Mesothelial cell of epicardium (in vitro differentiated cells): ENCODE measurements at regions not wholly inside any gene's neighbourhood (a gene's known extent, or its start where the extent isn't known, plus 50 kb on each side); places are given as distances from the start of the nearest gene placed in this dataset.
"Not testable (repeated sequence)": the region's sequence is repeated elsewhere in the genome, so short reads cannot be mapped to it uniquely, and the experiment has no call there.

Experiments used
- DNase-seq, 2 experiments: peaks; one replicate each; pipeline ENCODE4 v3.0.0; 2021; ENCODE audit warnings: low spot score in 2 of 2; ENCODE audit not compliant: unreplicated experiment in 2 of 2
- H3K27ac Mint-ChIP-seq: 2 replicates; pipeline ENCODE4 v1.8.0; 2021; ENCODE audit warnings: mixed read lengths
- H3K27me3 Mint-ChIP-seq: 2 replicates; pipeline ENCODE4 v1.8.0; 2021; ENCODE audit warnings: low read depth, mixed read lengths
- H3K36me3 Mint-ChIP-seq: 2 replicates; pipeline ENCODE4 v1.8.0; 2021; ENCODE audit warnings: mixed read lengths
- H3K4me1 Mint-ChIP-seq: 2 replicates; pipeline ENCODE4 v1.8.0; 2021; ENCODE audit warnings: mixed read lengths
- H3K4me3 Mint-ChIP-seq: 2 replicates; pipeline ENCODE4 v1.8.0; 2021; ENCODE audit warnings: mild to moderate bottlenecking, moderate library complexity, mixed read lengths
- H3K9me3 Mint-ChIP-seq: 2 replicates; pipeline ENCODE4 v1.8.0; 2021; ENCODE audit warnings: mixed read lengths
- CTCF ChIP-seq: fragments of 200-600 bp; sonication (generic); IDR thresholded peaks from one replicate; pipeline ENCODE4 v1.5.0; 2021; ENCODE audit warnings: antibody characterized with exemption; ENCODE audit not compliant: unreplicated experiment

GRCh38 chr11:128031538-128032134 is 555.7 kb downstream of the ETS1 start:
- not testable (repeated sequence) for H3K27ac Mint-ChIP-seq, H3K4me1 Mint-ChIP-seq, H3K4me3 Mint-ChIP-seq, H3K36me3 Mint-ChIP-seq, H3K9me3 Mint-ChIP-seq, H3K27me3 Mint-ChIP-seq
- peak in 1 of 2 experiments; percentile 59 for DNase-seq
- TF ChIP-seq CTCF: peak; percentile 66

- Mint-ChIP-seq H3K4me1 (no peaks in the 10 kb centered on the region), H3K4me3 (no peak overlapping the region), H3K27me3 (peaks cover 11% of the 10 kb centered on the region), H3K9me3 (no peaks in the 10 kb centered on the region), H3K36me3 (no peaks in the 10 kb centered on the region), H3K27ac (no peak overlapping the region)
- TF ChIP-seq CTCF: no peak
- DNase-seq: no peak
Observed at GRCh38 chr11:128029219-128029722, 558.1 kb downstream of the ETS1 start.

DNA sequence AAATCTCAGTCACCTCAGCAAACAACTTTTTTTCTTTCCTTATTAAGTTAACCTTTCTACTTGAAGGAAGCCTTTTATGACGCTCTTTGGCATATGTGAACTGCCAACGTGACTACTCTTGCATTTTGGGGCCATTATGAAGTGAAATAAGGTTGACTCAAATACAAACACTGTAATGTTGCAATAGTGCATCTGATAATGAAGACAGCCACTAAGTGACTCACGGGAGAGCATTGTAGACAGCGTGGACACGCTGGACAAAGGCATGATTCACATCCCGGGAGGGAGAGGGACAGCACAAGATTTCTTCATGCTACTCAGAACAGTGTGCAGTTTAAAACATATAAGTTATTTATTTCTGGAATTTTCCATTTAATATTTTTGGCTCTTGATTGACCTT is 560.8 kb downstream of the ETS1 start:
- no peak overlapping the region for H3K27ac Mint-ChIP-seq
- DNase-seq: no peak

DNA sequence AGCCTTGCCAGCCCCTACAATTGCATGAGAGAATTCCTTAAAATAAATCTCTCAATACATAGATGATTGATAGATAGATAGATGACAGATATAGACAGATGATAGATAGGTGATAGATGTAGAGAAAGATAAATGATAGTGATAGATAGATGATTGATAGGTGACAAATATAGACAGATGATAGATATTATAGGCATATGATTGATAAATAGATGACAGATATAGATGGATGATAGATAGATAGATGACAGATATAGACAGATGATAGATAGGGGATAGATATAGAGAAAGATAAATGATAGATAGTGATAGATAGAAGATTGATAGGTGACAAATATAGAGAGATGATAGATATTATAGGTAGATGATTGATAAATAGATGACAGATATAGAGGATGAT is 564.6 kb downstream of the ETS1 start:
- Mint-ChIP-seq H3K4me3 (no peak overlapping the region), H3K4me1 (peaks cover 2% of the 10 kb centered on the region), H3K9me3 (no peaks in the 10 kb centered on the region), H3K36me3 (no peaks in the 10 kb centered on the region), H3K27ac (no peak overlapping the region), H3K27me3 (peaks cover 1% of the 10 kb centered on the region)
- no peak for DNase-seq
- TF ChIP-seq CTCF: no peak

More for the DNA sequence above, 560.8 kb downstream of the ETS1 start:
- Mint-ChIP-seq H3K36me3 (no peaks in the 10 kb centered on the region), H3K4me1 (peaks cover under 1% of the 10 kb centered on the region), H3K4me3 (no peak overlapping the region), H3K27me3 (peaks cover 11% of the 10 kb centered on the region), H3K9me3 (no peaks in the 10 kb centered on the region)
- TF ChIP-seq CTCF: no peak

DNA sequence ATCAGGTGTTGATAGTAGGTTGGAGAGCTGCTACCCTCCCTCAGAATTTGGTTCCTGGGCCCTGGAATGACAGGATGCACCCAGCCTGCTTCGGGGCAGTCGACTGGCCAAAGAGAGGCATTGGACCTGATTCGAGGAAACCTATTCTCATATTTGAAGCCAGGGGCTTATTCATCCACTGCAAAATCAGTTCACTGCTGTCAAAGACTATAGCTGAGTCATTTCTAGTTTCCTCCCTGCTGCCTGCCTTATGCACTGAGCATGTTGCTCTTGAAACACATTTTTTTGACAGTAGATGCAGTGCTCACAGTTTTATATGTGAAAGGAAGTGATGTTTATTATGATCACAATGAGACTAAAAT is 565.4 kb downstream of the ETS1 start:
- H3K4me1 Mint-ChIP-seq: peaks cover 2% of the 10 kb centered on the region
- no peak for DNase-seq

More for the DNA sequence above, 565.4 kb downstream of the ETS1 start:
- Mint-ChIP-seq H3K36me3 (no peaks in the 10 kb centered on the region), H3K9me3 (no peaks in the 10 kb centered on the region), H3K4me3 (no peak overlapping the region), H3K27ac (no peak overlapping the region), H3K27me3 (peaks cover 1% of the 10 kb centered on the region)
- no peak for TF ChIP-seq CTCF
